ENCODE measurements at regions not wholly inside any gene's neighbourhood (a gene's known extent, or its start where the extent isn't known, plus 50 kb on each side); places are given as distances from the start of the nearest gene placed in this dataset.

GRCh38 chr9:19551124-19551929 lies 142.5 kb downstream of the ACER2 start:
- Histone ChIP-seq H3K9me2 (ENCODE audit: insufficient read depth, low read length) (no peaks in the 10 kb centered on the region), H3K79me2 (ENCODE audit: insufficient read depth, low read depth, low read length) (no peaks in the 10 kb centered on the region), H3K4me1 (ENCODE audit: insufficient read depth, low read length, poor library complexity, severe bottlenecking) (no peaks in the 10 kb centered on the region), H4K20me1 (ENCODE audit: insufficient read depth, low read length) (no peaks in the 10 kb centered on the region), H3K4me2 (ENCODE audit: low read length) (no peak overlapping the region), H3K4me3 (ENCODE audit: low read depth, low read length, poor library complexity, severe bottlenecking) (no peak overlapping the region), H3K36me3 (ENCODE audit: insufficient read depth, low read length) (no peaks in the 10 kb centered on the region), H3K9me3 (ENCODE audit: low read length) (no peaks in the 10 kb centered on the region), H2AFZ (ENCODE audit: low read length) (no peak overlapping the region), H3K27ac (ENCODE audit: low read depth, low read length, poor library complexity, severe bottlenecking) (no peak overlapping the region)
- intact Hi-C loops (cut with micrococcal nuclease; ENCODE audit: unreplicated experiment) = no loop called here
- POLR2A ChIA-PET = interaction anchor here (0.8 kb wide), 1 partner anchor 228 kb away, joined by 3 read pairs; no protein-coding TSS in a partner anchor
- CTCF ChIA-PET (ENCODE audit: unreplicated experiment) = no interaction called here
- DNase-seq (ENCODE audit: low spot score) = no peak
- TF ChIP-seq EZH2phosphoT487 (IDR thresholded peaks at IDR 0.05; ENCODE audit: borderline replicate concordance, low read depth, low read length) = no peak
- no peak for TF ChIP-seq CTCF (conservative IDR thresholded peaks at IDR 0.05; ENCODE audit: low read length)
- BruUV-seq (replicated peaks) = no TSS peak

GRCh38 chr9:19550009-19550408 lies 141.2 kb downstream of the ACER2 start:
- TF ChIP-seq EZH2phosphoT487 (IDR thresholded peaks at IDR 0.05; ENCODE audit: borderline replicate concordance, low read depth, low read length) (no peak), CTCF (conservative IDR thresholded peaks at IDR 0.05; ENCODE audit: low read length) (no peak)
- no TSS peak for BruUV-seq (replicated peaks)
- Histone ChIP-seq H3K4me3 (ENCODE audit: low read depth, low read length, poor library complexity, severe bottlenecking) (no peak overlapping the region), H3K9me2 (ENCODE audit: insufficient read depth, low read length) (no peaks in the 10 kb centered on the region), H3K4me2 (ENCODE audit: low read length) (no peak overlapping the region), H3K79me2 (ENCODE audit: insufficient read depth, low read depth, low read length) (no peaks in the 10 kb centered on the region), H3K4me1 (ENCODE audit: insufficient read depth, low read length, poor library complexity, severe bottlenecking) (no peaks in the 10 kb centered on the region), H4K20me1 (ENCODE audit: insufficient read depth, low read length) (no peaks in the 10 kb centered on the region), H3K9me3 (ENCODE audit: low read length) (no peaks in the 10 kb centered on the region), H3K36me3 (ENCODE audit: insufficient read depth, low read length) (no peaks in the 10 kb centered on the region), H3K27ac (ENCODE audit: low read depth, low read length, poor library complexity, severe bottlenecking) (no peak overlapping the region), H2AFZ (ENCODE audit: low read length) (no peak overlapping the region)
- POLR2A ChIA-PET = interaction anchor here (0.6 kb wide), 1 partner anchor 483 kb away, joined by 4 read pairs; no protein-coding TSS in a partner anchor
- intact Hi-C loops (cut with micrococcal nuclease; ENCODE audit: unreplicated experiment) = no loop called here
- no peak for DNase-seq (ENCODE audit: low spot score)
- CTCF ChIA-PET (ENCODE audit: unreplicated experiment) = no interaction called here

DNA sequence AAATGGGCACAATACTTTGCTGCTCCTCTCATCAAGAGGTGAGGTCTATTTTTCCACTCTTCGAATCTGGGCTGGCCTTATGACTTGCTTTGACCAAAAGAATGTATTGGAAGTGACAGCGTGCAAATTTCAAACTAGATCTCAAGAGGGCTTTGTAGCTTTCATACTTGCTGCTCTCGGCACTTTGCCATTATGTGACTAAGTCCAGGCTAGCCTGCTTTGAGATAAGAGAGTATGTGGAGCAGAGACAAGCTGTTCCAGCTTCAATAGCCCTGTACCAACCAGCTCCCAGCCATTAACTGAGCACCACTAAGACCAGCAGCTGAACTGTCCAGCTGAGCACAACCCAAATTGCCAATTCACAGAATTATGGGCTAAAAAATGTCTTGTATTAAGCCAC lies 124.6 kb downstream of the ACER2 start:
- POLR2A ChIA-PET = no interaction called here
- intact Hi-C loops (cut with micrococcal nuclease; ENCODE audit: unreplicated experiment) = no loop called here
- Histone ChIP-seq H3K4me2 (ENCODE audit: low read length) (no peak overlapping the region), H2AFZ (ENCODE audit: low read length) (no peak overlapping the region), H3K79me2 (ENCODE audit: insufficient read depth, low read depth, low read length) (no peaks in the 10 kb centered on the region), H3K4me3 (ENCODE audit: low read depth, low read length, poor library complexity, severe bottlenecking) (no peak overlapping the region), H3K27ac (ENCODE audit: low read depth, low read length, poor library complexity, severe bottlenecking) (no peak overlapping the region), H3K9me2 (ENCODE audit: insufficient read depth, low read length) (no peaks in the 10 kb centered on the region), H3K9me3 (ENCODE audit: low read length) (no peaks in the 10 kb centered on the region), H3K4me1 (ENCODE audit: insufficient read depth, low read length, poor library complexity, severe bottlenecking) (no peaks in the 10 kb centered on the region), H4K20me1 (ENCODE audit: insufficient read depth, low read length) (no peaks in the 10 kb centered on the region), H3K36me3 (ENCODE audit: insufficient read depth, low read length) (no peaks in the 10 kb centered on the region)
- DNase-seq (ENCODE audit: low spot score) = no peak
- CTCF ChIA-PET (ENCODE audit: unreplicated experiment) = no interaction called here
- no TSS peak for BruUV-seq (replicated peaks)
- TF ChIP-seq EZH2phosphoT487 (IDR thresholded peaks at IDR 0.05; ENCODE audit: borderline replicate concordance, low read depth, low read length) (no peak), CTCF (conservative IDR thresholded peaks at IDR 0.05; ENCODE audit: low read length) (no peak)

Data from OCI-LY7 (cell line).